ENCODE measurements at regions not wholly inside any gene's neighbourhood (a gene's known extent, or its start where the extent isn't known, plus 50 kb on each side); places are given as distances from the start of the nearest gene placed in this dataset.

DNA sequence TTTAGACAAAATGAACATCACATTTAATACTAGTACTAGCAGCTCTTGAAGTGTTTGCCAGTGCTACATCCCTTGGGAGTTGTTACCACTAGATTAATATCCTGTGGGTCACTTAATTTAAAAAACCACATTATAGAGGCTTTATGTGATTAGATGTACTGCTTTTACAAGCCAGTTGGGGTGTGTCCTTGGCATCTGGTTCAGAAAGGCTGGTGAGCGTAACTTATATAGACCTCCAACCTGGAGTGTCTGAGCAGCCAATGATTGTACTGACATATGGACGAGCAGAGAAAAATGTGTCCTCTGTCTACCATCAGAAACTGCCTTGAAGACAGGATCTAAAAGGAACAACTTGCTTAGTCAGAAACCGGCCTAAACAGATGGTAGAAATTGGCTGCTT lies 306.2 kb upstream of the ATP11B start (continued):
- no peak for TF ChIP-seq JUND (IDR thresholded peaks at IDR 0.05)
- TF ChIP-seq YY1 (IDR thresholded peaks at IDR 0.05), result no peak
- no peak for TF ChIP-seq EGR1 (IDR thresholded peaks at IDR 0.05; ENCODE audit: low read depth in 2 of 2)
- no peak for TF ChIP-seq GABPA (IDR thresholded peaks at IDR 0.05 in 1 of 2, conservative IDR thresholded peaks at IDR 0.05 in 1 of 2)
- no peak for TF ChIP-seq RAD21 (IDR thresholded peaks at IDR 0.05)

DNA sequence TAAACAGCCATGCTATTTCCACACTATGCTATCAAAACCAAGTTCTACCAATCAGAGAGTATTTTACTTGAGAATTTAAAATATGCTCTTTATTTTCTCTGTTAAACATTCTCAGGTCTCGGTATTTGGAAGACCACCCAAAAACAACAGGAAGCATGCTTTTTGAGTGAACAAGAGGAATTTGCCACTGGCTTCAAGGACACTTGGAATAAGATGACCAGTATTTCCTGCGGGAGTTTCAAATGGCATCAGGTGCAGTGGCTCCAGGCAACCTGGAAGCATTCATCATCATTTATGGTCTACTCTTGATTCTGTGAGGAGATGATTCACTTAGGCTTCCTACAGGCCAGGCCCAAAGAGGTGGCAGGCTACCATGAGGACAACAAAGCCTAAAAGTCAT lies 305.7 kb upstream of the ATP11B start:
- WGBS, result 87% methylated on average over 2 of the region's 2 CpGs
- Histone ChIP-seq H3K36me3 (ENCODE audit: control insufficient read depth in 4 of 4, insufficient read depth in 3 of 4, low read depth in 1 of 4, low read length in 3 of 4) (no peaks in the 10 kb centered on the region), H3K9me3 (ENCODE audit: control insufficient read depth in 4 of 4, low read length in 3 of 4) (no peaks in the 10 kb centered on the region), H3K27ac (ENCODE audit: low read depth in 1 of 2, low read length in 2 of 2) (no peak overlapping the region), H3K27me3 (ENCODE audit: control insufficient read depth in 4 of 4, insufficient read depth in 4 of 4, low read length in 3 of 4) (peaks cover 0 to 4% (median under 1%) of the 10 kb centered on the region in 4 donors), H3K4me3 (ENCODE audit: low read depth in 1 of 3, low read length in 3 of 3) (no peak overlapping the region), H3K9ac (ENCODE audit: low read depth in 1 of 2, low read length in 2 of 2) (no peak overlapping the region), H3K4me1 (ENCODE audit: control insufficient read depth in 4 of 4, insufficient read depth in 4 of 4, low read length in 3 of 4) (no peaks in the 10 kb centered on the region)
- TF ChIP-seq, protein P1, sequence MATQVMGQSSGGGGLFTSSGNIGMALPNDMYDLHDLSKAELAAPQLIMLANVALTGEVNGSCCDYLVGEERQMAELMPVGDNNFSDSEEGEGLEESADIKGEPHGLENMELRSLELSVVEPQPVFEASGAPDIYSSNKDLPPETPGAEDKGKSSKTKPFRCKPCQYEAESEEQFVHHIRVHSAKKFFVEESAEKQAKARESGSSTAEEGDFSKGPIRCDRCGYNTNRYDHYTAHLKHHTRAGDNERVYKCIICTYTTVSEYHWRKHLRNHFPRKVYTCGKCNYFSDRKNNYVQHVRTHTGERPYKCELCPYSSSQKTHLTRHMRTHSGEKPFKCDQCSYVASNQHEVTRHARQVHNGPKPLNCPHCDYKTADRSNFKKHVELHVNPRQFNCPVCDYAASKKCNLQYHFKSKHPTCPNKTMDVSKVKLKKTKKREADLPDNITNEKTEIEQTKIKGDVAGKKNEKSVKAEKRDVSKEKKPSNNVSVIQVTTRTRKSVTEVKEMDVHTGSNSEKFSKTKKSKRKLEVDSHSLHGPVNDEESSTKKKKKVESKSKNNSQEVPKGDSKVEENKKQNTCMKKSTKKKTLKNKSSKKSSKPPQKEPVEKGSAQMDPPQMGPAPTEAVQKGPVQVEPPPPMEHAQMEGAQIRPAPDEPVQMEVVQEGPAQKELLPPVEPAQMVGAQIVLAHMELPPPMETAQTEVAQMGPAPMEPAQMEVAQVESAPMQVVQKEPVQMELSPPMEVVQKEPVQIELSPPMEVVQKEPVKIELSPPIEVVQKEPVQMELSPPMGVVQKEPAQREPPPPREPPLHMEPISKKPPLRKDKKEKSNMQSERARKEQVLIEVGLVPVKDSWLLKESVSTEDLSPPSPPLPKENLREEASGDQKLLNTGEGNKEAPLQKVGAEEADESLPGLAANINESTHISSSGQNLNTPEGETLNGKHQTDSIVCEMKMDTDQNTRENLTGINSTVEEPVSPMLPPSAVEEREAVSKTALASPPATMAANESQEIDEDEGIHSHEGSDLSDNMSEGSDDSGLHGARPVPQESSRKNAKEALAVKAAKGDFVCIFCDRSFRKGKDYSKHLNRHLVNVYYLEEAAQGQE (IDR thresholded peaks at IDR 0.05), result no peak
- TF ChIP-seq TAF1 (conservative IDR thresholded peaks at IDR 0.05) (no peak), YY1 (IDR thresholded peaks at IDR 0.05) (no peak), FOXA1 (IDR thresholded peaks at IDR 0.05) (no peak), JUND (IDR thresholded peaks at IDR 0.05) (no peak), RAD21 (IDR thresholded peaks at IDR 0.05) (no peak), HNF4G (IDR thresholded peaks at IDR 0.05) (no peak), HNF4A (conservative IDR thresholded peaks at IDR 0.05) (no peak), SP1 (IDR thresholded peaks at IDR 0.05) (no peak), RXRA (IDR thresholded peaks at IDR 0.05) (no peak), NR2F2 (IDR thresholded peaks at IDR 0.05) (no peak), GABPA (IDR thresholded peaks at IDR 0.05 in 1 of 2, conservative IDR thresholded peaks at IDR 0.05 in 1 of 2) (no peak)
- TF ChIP-seq, protein P2, sequence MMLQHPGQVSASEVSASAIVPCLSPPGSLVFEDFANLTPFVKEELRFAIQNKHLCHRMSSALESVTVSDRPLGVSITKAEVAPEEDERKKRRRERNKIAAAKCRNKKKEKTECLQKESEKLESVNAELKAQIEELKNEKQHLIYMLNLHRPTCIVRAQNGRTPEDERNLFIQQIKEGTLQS (IDR thresholded peaks at IDR 0.05), result no peak
- TF ChIP-seq, protein P3, sequence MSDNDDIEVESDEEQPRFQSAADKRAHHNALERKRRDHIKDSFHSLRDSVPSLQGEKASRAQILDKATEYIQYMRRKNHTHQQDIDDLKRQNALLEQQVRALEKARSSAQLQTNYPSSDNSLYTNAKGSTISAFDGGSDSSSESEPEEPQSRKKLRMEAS (IDR thresholded peaks at IDR 0.05), result no peak
- TF ChIP-seq, protein P4, sequence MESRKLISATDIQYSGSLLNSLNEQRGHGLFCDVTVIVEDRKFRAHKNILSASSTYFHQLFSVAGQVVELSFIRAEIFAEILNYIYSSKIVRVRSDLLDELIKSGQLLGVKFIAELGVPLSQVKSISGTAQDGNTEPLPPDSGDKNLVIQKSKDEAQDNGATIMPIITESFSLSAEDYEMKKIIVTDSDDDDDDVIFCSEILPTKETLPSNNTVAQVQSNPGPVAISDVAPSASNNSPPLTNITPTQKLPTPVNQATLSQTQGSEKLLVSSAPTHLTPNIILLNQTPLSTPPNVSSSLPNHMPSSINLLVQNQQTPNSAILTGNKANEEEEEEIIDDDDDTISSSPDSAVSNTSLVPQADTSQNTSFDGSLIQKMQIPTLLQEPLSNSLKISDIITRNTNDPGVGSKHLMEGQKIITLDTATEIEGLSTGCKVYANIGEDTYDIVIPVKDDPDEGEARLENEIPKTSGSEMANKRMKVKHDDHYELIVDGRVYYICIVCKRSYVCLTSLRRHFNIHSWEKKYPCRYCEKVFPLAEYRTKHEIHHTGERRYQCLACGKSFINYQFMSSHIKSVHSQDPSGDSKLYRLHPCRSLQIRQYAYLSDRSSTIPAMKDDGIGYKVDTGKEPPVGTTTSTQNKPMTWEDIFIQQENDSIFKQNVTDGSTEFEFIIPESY (IDR thresholded peaks at IDR 0.05), result no peak
- TF ChIP-seq, protein P5, sequence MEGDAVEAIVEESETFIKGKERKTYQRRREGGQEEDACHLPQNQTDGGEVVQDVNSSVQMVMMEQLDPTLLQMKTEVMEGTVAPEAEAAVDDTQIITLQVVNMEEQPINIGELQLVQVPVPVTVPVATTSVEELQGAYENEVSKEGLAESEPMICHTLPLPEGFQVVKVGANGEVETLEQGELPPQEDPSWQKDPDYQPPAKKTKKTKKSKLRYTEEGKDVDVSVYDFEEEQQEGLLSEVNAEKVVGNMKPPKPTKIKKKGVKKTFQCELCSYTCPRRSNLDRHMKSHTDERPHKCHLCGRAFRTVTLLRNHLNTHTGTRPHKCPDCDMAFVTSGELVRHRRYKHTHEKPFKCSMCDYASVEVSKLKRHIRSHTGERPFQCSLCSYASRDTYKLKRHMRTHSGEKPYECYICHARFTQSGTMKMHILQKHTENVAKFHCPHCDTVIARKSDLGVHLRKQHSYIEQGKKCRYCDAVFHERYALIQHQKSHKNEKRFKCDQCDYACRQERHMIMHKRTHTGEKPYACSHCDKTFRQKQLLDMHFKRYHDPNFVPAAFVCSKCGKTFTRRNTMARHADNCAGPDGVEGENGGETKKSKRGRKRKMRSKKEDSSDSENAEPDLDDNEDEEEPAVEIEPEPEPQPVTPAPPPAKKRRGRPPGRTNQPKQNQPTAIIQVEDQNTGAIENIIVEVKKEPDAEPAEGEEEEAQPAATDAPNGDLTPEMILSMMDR (IDR thresholded peaks at IDR 0.05; ENCODE audit: low read depth, low read length, missing input control), result no peak
- no peak for DNase-seq (ENCODE audit: low spot score)
